ENCODE measurements at regions not wholly inside any gene's neighbourhood (a gene's known extent, or its start where the extent isn't known, plus 50 kb on each side); places are given as distances from the start of the nearest gene placed in this dataset.

GRCh38 chr4:4689694-4690440 lies 148.0 kb upstream of the STX18 start:
- DNase-seq = no peak

GRCh38 chr4:4687935-4688727 lies 146.3 kb upstream of the STX18 start:
- no peak for DNase-seq

GRCh38 chr4:4687100-4687499 lies 145.3 kb upstream of the STX18 start:
- no peak for DNase-seq

- DNase-seq = no peak
Measured at GRCh38 chr4:4685810-4686795, 144.3 kb upstream of the STX18 start.

- DNase-seq = no peak
Measured at GRCh38 chr4:4681653-4682052, 139.8 kb upstream of the STX18 start.

GRCh38 chr4:4680758-4681157 lies 138.9 kb upstream of the STX18 start:
- DNase-seq = no peak

- no peak for DNase-seq
Measured at GRCh38 chr4:4680243-4680642, 138.4 kb upstream of the STX18 start.

GRCh38 chr4:4677556-4678522 lies 136.0 kb upstream of the STX18 start:
- peak; percentile 16 for DNase-seq

- no peak for DNase-seq
Measured at GRCh38 chr4:4675641-4676040, 133.8 kb upstream of the STX18 start.

- DNase-seq = no peak
Measured at GRCh38 chr4:4675051-4675581, 133.3 kb upstream of the STX18 start.

- DNase-seq = no peak
Measured at GRCh38 chr4:4673070-4673469, 131.2 kb upstream of the STX18 start.

- no peak for DNase-seq
Measured at GRCh38 chr4:4672402-4672801, 130.6 kb upstream of the STX18 start.

- no peak for DNase-seq
Measured at GRCh38 chr4:4671774-4672349, 130.0 kb upstream of the STX18 start.

GRCh38 chr4:4670869-4671268 lies 129.0 kb upstream of the STX18 start:
- DNase-seq = no peak

GRCh38 chr4:4668355-4669210 lies 126.7 kb upstream of the STX18 start:
- no peak for DNase-seq

- DNase-seq = no peak
Measured at GRCh38 chr4:4667622-4668081, 125.8 kb upstream of the STX18 start.

- DNase-seq = no peak
Measured at GRCh38 chr4:4666693-4667621, 125.1 kb upstream of the STX18 start.

GRCh38 chr4:4666187-4666586 lies 124.3 kb upstream of the STX18 start:
- no peak for DNase-seq

GRCh38 chr4:4664234-4664633 lies 122.4 kb upstream of the STX18 start:
- DNase-seq = no peak

All from inflammatory macrophage treated with lipopolysaccharide for 4 hours (primary cell).